ENCODE measurements at regions not wholly inside any gene's neighbourhood (a gene's known extent, or its start where the extent isn't known, plus 50 kb on each side); places are given as distances from the start of the nearest gene placed in this dataset.

- no peak for DNase-seq
Observed at GRCh38 chr3:146896711-146897110, 291.6 kb upstream of the PLSCR5 start.

GRCh38 chr3:146895026-146895749 is 290.0 kb upstream of the PLSCR5 start:
- no peak for DNase-seq

- no peak for DNase-seq
Observed at GRCh38 chr3:146894406-146894805, 289.3 kb upstream of the PLSCR5 start.

- no peak for DNase-seq
Observed at GRCh38 chr3:146892041-146892440, 286.9 kb upstream of the PLSCR5 start.

- no peak for DNase-seq
Observed at GRCh38 chr3:146889626-146890025, 284.5 kb upstream of the PLSCR5 start.

GRCh38 chr3:146888176-146888575 is 283.0 kb upstream of the PLSCR5 start:
- no peak for DNase-seq

GRCh38 chr3:146884721-146885120 is 279.6 kb upstream of the PLSCR5 start:
- no peak for DNase-seq

GRCh38 chr3:146884296-146884695 is 279.1 kb upstream of the PLSCR5 start:
- no peak for DNase-seq

- no peak for DNase-seq
Observed at GRCh38 chr3:146883288-146883687, 278.1 kb upstream of the PLSCR5 start.

- no peak for DNase-seq
Observed at GRCh38 chr3:146881966-146882760, 277.0 kb upstream of the PLSCR5 start.

- DNase-seq: no peak
Observed at GRCh38 chr3:146881356-146881755, 276.2 kb upstream of the PLSCR5 start.

- no peak for DNase-seq
Observed at GRCh38 chr3:146873748-146874147, 268.6 kb upstream of the PLSCR5 start.

GRCh38 chr3:146865175-146865755 is 260.1 kb upstream of the PLSCR5 start:
- no peak for DNase-seq

GRCh38 chr3:146861262-146861661 is 256.1 kb upstream of the PLSCR5 start:
- DNase-seq: no peak

- no peak for DNase-seq
Observed at GRCh38 chr3:146854523-146854922, 249.4 kb upstream of the PLSCR5 start.

GRCh38 chr3:146851665-146852064 is 246.5 kb upstream of the PLSCR5 start:
- DNase-seq: no peak

GRCh38 chr3:146845361-146845760 is 240.2 kb upstream of the PLSCR5 start:
- DNase-seq: no peak

- DNase-seq: no peak
Observed at GRCh38 chr3:146843476-146843875, 238.3 kb upstream of the PLSCR5 start.

- no peak for DNase-seq
Observed at GRCh38 chr3:146839727-146840375, 234.7 kb upstream of the PLSCR5 start.

- no peak for DNase-seq
Observed at GRCh38 chr3:146838221-146838620, 233.1 kb upstream of the PLSCR5 start.

- DNase-seq: no peak
Observed at GRCh38 chr3:146834917-146835316, 229.8 kb upstream of the PLSCR5 start.

- no peak for DNase-seq
Observed at GRCh38 chr3:146832857-146833458, 227.8 kb upstream of the PLSCR5 start.

GRCh38 chr3:146831659-146832058 is 226.5 kb upstream of the PLSCR5 start:
- DNase-seq: no peak
